HG03571 (cell line): ENCODE measurements at regions not wholly inside any gene's neighbourhood (a gene's known extent, or its start where the extent isn't known, plus 50 kb on each side); places are given as distances from the start of the nearest gene placed in this dataset.
"Not testable (repeated sequence)": the region's sequence is repeated elsewhere in the genome, so short reads cannot be mapped to it uniquely, and the experiment has no call there.

Experiments
- ATAC-seq: cut with Tn5 transposase; IDR thresholded peaks from one replicate; pipeline ENCODE4 v1.9.1; 2021; ENCODE audit not compliant: unreplicated experiment

DNA sequence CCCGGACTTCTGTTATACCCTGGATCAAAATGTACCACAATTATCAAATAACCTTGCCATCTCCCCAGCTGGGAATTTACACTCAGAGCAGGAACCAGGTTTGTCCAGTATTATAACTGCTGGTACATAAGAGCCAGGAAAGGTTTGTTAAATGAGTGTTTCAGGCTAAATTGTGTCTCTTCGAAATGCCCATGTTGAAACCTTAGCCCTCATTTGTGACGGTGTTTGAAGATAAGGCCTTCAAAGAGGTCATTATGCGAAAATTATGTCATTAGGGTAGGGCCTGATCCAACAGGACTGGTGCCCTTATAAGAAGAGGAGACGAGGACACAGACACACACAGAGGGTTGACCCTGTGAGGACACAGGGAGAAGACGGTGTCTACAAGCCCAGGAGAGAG is 73.5 kb upstream of the DHRSX start:
- ATAC-seq = no peak

DNA sequence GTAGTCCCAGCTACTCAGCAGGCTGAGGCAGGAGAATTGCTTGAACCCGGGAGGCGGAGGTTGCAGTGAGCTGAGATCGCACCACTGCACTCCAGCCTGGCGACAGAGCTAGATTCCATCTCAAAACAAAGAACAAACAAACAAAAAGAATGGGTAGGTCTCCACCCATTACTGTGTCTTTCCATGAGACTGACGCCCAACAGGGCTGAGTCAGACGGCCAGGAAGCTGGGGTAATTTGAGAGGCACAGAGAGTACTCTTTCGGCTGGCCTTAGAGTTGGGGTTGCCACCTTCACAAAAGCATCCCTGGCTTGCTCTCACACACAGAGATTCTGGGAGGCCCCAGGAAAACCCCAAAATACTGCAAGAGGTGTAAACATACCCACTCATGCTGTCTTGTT is 72.0 kb upstream of the DHRSX start:
- no peak for ATAC-seq

- ATAC-seq = no peak
Measured at GRCh38 chrX:2568125-2568524, 67.3 kb upstream of the DHRSX start.

DNA sequence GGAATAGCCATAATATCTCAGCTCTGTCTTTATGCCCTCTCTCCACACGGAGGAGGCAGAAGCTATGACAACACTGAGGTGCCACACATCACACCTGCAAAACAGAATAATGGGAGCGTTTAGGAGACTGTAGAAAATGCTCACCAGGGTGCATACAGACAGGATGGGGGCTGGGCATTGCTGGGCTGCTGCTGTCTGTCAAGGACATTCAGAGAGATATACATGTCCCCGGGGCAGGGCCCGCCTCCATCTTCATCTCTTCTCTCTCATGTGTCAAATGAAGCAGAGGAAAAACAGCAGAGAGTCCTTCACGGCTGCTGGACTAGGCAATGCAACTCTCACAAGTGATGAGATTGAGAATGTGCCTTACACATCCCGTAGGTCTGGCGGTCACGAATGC is 65.3 kb upstream of the DHRSX start:
- no peak for ATAC-seq

- ATAC-seq = no peak
Measured at GRCh38 chrX:2561456-2561855, 60.7 kb upstream of the DHRSX start.

DNA sequence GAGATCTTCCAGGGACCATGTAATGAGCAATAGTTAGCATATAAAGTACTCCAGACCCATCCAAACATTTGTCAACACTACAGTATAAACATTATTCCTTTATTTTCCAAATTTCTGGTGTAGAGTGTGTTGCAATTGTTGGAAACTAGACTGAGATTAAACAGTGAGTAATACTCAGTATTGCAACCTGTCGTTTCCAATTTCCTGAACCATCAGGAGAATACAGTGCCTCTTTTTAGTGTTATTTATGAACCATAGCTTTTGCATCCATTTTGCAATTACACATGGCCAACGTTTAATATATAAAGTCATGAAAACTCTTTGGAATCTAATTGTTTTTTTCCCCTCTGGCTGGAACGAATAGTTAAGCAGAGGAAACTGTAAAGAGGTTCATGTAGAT is 58.3 kb upstream of the DHRSX start:
- ATAC-seq = no peak

- no peak for ATAC-seq
Measured at GRCh38 chrX:2554891-2555290, 54.1 kb upstream of the DHRSX start.

DNA sequence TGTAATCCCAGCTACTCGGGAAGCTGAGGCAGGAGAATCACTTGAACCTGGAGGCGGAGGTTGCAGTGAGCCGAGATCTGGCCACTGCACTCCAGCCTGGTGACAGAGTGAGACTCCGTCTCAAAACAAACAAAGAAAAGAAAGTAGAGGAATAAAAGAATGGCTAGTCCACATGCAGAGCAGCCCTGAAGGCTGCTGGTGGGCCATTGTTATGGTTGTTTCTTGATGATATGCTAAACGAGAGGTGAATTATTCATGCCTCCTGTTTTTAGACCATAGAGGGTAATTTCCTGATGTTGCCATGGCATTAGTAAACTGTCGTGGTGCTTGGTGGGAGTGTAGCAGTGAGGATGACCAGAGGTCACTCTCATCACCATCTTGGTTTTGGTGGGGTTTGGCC is 53.3 kb upstream of the DHRSX start:
- not testable (repeated sequence) for ATAC-seq

GRCh38 chrX:2552621-2553201 is 51.9 kb upstream of the DHRSX start:
- no peak for ATAC-seq

- no peak for ATAC-seq
Measured at GRCh38 chrX:2550328-2551020, 49.7 kb upstream of the DHRSX start.
